Esophagus squamous epithelium (tissue), 4 donors: ENCODE measurements at regions not wholly inside any gene's neighbourhood (a gene's known extent, or its start where the extent isn't known, plus 50 kb on each side); places are given as distances from the start of the nearest gene placed in this dataset.

ENCODE experiments used
- POLR2A ChIP-seq, 4 donors: fragments of 450-650 bp; IDR thresholded peaks; one replicate each; pipeline ENCODE4 v1.6.1; 2017; ENCODE audit warnings: antibody characterized with exemption in 4 of 4, mild to moderate bottlenecking in 4 of 4, moderate library complexity in 3 of 4
- TF ChIP-seq, protein P1 (sequence below), 6 experiments: fragments of 450-650 bp in 4 of 6; fragments of 200-600 bp in 2 of 6; sonication (generic) in 2 of 6; IDR thresholded peaks; one replicate each; pipeline ENCODE4 v1.5.1; 2016 to 2019; ENCODE audit warnings: antibody characterized with exemption in 6 of 6, mild to moderate bottlenecking in 4 of 6, moderate library complexity in 4 of 6

DNA sequence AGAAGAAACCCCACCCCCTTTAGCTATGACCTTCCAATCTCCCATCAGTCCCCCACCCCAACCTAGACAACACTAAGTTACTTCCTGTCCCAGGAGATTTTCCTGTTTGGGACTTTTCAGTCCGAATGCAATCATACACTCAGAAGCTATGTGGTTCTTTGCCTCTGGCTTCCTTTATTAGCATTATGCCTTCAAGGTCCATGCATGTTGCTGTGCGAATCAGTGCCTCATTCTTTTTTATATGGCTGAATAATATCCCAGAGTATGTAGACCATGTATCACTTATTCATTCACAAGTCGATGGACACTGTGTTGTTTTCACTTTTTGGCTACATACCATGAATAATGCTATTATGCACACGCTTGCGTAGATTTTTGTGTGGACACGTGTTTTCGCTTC is 292.1 kb upstream of the HDAC4 start:
- TF ChIP-seq, protein P1, sequence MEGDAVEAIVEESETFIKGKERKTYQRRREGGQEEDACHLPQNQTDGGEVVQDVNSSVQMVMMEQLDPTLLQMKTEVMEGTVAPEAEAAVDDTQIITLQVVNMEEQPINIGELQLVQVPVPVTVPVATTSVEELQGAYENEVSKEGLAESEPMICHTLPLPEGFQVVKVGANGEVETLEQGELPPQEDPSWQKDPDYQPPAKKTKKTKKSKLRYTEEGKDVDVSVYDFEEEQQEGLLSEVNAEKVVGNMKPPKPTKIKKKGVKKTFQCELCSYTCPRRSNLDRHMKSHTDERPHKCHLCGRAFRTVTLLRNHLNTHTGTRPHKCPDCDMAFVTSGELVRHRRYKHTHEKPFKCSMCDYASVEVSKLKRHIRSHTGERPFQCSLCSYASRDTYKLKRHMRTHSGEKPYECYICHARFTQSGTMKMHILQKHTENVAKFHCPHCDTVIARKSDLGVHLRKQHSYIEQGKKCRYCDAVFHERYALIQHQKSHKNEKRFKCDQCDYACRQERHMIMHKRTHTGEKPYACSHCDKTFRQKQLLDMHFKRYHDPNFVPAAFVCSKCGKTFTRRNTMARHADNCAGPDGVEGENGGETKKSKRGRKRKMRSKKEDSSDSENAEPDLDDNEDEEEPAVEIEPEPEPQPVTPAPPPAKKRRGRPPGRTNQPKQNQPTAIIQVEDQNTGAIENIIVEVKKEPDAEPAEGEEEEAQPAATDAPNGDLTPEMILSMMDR (IDR thresholded peaks at IDR 0.05): no peak
- TF ChIP-seq POLR2A (IDR thresholded peaks at IDR 0.05): no peak
